Central memory CD8-positive, alpha-beta T cell (primary cell): ENCODE measurements at regions not wholly inside any gene's neighbourhood (a gene's known extent, or its start where the extent isn't known, plus 50 kb on each side); places are given as distances from the start of the nearest gene placed in this dataset.
A peak's percentile ranks its signal among the peaks of the same experiment; 100 is the strongest.

Source experiments
- ATAC-seq: fragments of 150-1000 bp; cut with Tn5 transposase; replicated peaks from 2 replicates; pipeline ENCODE4 v1.10.0; 2022; ENCODE audit warnings: mild to moderate bottlenecking, moderate FRiP score, moderate number of reproducible peaks; ENCODE audit not compliant: poor library complexity, severe bottlenecking; ENCODE audit errors: extremely low read depth
- DNase-seq, 2 donors: peaks; one replicate each; pipeline ENCODE4 v3.0.0; 2021; ENCODE audit warnings: low spot score in 2 of 2
- H3K27ac Mint-ChIP-seq: one replicate; pipeline ENCODE4 v1.8.0; 2022; ENCODE audit warnings: low read depth, mild to moderate bottlenecking, moderate library complexity, mixed read lengths
- H3K27me3 Mint-ChIP-seq: one replicate; pipeline ENCODE4 v1.8.0; 2022; ENCODE audit warnings: mixed read lengths
- H3K36me3 Mint-ChIP-seq: one replicate; pipeline ENCODE4 v1.8.0; 2022; ENCODE audit warnings: mild to moderate bottlenecking, moderate library complexity, mixed read lengths; ENCODE audit not compliant: insufficient read depth
- H3K4me1 Mint-ChIP-seq: one replicate; pipeline ENCODE4 v1.8.0; 2022; ENCODE audit warnings: mixed read lengths
- H3K4me3 Mint-ChIP-seq: one replicate; pipeline ENCODE4 v1.8.0; 2022; ENCODE audit warnings: mild to moderate bottlenecking, moderate library complexity, mixed read lengths
- H3K9me3 Mint-ChIP-seq: one replicate; pipeline ENCODE4 v1.8.0; 2022; ENCODE audit warnings: mixed read lengths

DNA sequence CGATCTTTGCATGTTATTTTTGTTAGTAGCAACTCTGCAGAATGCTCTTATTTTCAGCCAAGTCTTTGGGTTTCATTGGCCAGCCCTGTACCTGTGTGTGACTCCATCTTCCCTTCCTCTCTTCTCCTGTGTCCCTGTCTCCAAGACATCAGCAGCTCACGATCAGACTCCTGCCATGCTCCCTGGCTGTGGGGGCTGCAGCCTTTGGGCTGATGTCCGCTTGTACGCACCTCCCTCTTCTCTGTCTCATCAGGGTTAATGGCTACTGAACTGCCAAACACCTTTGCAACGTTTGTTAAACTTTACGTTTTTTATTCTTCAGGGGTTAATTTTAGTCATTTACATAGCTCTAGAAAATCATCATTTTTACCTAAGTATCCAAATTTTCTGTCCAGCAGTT, 103.5 kb upstream of the RET start:
- DNase-seq (peak in 1 of 2 donors; percentile 0), ATAC-seq (no peak)
- no peaks in the 10 kb centered on the region for H3K9me3 Mint-ChIP-seq
- no peak overlapping the region for H3K27ac Mint-ChIP-seq
- H3K36me3 Mint-ChIP-seq, result peaks cover 3% of the 10 kb centered on the region
- no peaks in the 10 kb centered on the region for H3K4me1 Mint-ChIP-seq
- no peak overlapping the region for H3K4me3 Mint-ChIP-seq
- peaks cover 15% of the 10 kb centered on the region for H3K27me3 Mint-ChIP-seq

DNA sequence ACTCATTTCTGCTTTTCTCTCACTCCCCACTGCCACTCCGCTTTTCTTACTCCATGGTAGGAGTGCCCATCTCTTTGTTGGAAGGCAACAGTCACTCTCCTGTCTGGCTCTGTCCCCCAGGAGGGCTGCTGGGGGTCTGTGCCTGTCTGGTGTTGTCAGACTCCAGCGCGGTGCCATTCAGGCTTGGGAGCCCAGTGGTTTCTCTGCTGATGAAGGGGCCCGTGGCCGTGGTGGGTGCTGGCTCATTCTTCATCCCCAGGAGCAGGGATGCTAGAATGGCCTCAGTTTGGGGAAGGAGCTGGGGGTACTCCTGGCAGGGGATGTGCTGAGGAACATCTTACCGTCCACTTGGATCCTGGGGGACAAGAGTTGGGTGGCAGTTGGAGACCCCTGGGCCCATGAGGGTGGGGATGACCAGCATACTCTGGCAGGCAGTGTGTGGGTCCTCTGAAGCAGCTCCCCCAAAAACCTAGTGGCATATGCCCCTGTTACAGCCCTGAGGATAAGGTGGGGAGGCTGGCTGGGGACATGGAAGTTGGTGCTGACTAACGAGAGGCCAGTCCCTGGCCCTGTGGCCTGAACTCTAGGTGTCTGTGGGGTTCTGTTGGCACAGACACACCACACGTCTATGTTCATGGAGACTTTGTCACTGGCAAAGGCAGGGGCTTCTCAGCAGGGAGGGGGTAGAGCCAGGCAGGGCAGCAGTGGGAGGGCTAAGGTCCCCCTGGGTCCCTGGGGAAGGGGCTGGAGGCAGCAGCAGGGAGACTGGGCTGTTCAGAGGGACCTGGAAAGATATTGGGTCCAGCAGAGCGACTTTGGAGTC, 102.8 kb upstream of the RET start:
- Mint-ChIP-seq H3K36me3 (peaks cover 3% of the 10 kb centered on the region), H3K4me1 (no peaks in the 10 kb centered on the region), H3K27me3 (peaks cover 15% of the 10 kb centered on the region), H3K9me3 (no peaks in the 10 kb centered on the region), H3K27ac (no peak overlapping the region), H3K4me3 (no peak overlapping the region)
- DNase-seq (no peak), ATAC-seq (no peak)

DNA sequence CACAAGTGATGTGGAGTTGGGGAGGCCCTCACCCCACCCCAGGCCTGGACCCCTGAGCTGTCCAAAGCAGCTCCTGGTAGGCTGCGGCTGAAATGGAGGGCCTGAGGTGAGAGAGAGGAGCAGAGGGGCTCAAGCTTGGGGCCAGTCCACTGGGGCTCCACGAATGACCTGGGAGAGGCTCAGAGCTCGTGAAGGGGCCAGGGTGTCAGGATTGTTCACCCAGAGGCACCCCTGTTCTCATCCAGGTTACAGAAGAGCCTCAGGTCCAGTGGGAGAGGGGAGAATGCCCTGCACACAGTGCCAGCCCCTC, 102.2 kb upstream of the RET start:
- ATAC-seq (no peak), DNase-seq (peak in 1 of 2 donors; percentile 8)
- Mint-ChIP-seq H3K36me3 (peaks cover 3% of the 10 kb centered on the region), H3K4me3 (no peak overlapping the region), H3K4me1 (no peaks in the 10 kb centered on the region), H3K9me3 (no peaks in the 10 kb centered on the region), H3K27ac (no peak overlapping the region), H3K27me3 (peaks cover 15% of the 10 kb centered on the region)

DNA sequence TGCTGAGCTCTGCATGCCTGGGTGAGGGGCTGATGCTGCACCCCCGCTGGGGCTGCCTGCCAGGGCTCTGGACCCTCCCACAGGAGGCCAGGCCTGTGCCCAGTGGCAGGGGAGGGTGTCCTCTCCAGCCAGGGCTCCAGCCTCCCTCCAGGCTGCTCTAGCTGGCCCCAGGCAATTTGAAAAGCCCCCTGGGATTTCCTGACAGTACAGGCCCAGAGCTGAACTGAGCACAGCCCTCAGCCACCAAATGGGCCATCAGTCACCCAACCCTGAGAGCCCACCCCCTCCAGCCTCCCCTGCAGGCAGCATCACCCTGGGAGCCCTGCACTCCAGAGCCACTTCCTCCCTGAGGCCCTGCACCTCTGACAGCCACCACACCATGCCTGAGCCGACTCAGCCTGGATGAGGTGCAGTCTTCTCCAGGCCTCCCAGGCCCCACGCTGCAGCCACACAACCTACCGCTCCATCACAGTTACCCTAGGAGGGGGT, 101.8 kb upstream of the RET start:
- Mint-ChIP-seq H3K4me1 (no peaks in the 10 kb centered on the region), H3K4me3 (no peak overlapping the region), H3K27ac (no peak overlapping the region), H3K36me3 (peaks cover 3% of the 10 kb centered on the region), H3K9me3 (no peaks in the 10 kb centered on the region), H3K27me3 (peaks cover 15% of the 10 kb centered on the region)
- ATAC-seq (no peak), DNase-seq (peak in 1 of 2 donors; percentile 4)

DNA sequence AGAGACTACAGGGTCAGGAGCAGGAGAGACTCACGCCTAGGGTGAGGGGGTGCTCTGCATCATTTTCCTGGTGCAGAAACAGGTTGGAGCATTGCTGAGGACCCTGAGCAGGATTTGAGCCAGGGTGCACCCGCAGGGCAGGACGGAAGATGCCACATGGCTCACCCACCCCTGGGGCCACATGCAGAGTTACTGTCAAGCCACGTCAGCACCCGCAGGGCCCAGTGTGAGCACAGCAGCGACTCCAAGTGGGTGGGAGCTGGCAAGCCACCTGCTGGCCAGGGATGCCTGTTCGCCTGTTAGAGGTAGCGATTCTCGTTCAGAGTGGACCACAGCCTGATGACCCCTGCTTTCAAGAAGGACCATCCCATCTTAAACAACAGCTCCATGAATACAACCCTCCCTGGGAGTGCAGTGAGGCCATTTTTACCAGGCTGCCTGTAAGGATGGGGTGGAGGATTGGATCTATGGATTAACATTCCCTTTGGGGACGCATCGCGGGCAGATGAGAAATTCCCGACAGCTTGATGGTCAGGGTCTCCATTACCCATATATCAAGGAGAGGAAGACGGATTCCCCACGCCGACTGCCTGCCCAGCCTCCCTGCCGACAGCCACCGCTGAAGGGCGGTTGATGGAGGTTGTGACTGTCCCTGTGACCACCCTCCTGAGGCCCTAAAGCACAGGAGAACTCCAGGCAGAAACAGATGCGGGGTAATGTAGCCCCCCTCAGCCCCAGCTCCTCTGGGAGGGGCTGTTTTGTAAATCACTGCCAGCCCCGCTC, 101.1 kb upstream of the RET start:
- no peaks in the 10 kb centered on the region for H3K4me1 Mint-ChIP-seq
- H3K9me3 Mint-ChIP-seq, result no peaks in the 10 kb centered on the region
- ATAC-seq (no peak), DNase-seq (no peak)
- H3K27me3 Mint-ChIP-seq, result peaks cover 12% of the 10 kb centered on the region
- no peak overlapping the region for H3K4me3 Mint-ChIP-seq
- H3K27ac Mint-ChIP-seq, result no peak overlapping the region
- H3K36me3 Mint-ChIP-seq, result peaks cover 2% of the 10 kb centered on the region

DNA sequence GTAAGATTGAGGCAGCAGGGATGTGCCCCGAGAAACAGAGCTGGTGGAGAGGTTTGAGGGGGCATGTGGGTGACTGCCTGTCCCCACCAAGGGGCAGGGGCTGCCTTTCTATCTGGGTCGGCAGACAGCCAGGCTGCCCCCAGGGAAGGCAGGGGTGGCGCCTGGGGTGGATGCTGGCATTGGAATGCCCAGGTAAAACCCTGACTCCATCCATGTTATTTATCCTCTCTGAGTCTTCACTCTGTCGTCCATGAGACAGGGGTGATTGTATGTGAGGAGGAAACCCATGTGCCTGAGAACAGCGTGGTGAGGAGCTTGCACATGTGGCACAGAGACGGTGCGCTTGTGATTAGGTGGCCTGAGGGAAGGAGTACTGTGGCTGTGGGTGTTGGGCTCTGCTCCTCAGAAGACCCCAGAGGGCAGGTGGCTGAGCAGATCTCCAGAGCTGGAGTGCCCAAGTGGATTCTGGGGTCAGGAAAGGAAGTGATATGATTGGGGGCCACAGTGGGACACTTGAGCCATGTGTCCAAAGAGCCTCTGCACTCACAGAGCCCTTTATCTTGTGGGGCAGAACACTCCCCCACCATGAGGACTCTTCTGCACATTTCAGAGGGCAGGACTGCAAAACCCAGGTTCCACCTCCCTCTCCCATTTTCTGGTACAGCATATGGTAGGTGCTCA, 100.4 kb upstream of the RET start:
- H3K27ac Mint-ChIP-seq, result no peak overlapping the region
- H3K4me1 Mint-ChIP-seq, result no peaks in the 10 kb centered on the region
- H3K36me3 Mint-ChIP-seq, result no peaks in the 10 kb centered on the region
- H3K27me3 Mint-ChIP-seq, result peaks cover 7% of the 10 kb centered on the region
- ATAC-seq (no peak), DNase-seq (no peak)
- H3K9me3 Mint-ChIP-seq, result no peaks in the 10 kb centered on the region
- H3K4me3 Mint-ChIP-seq, result no peak overlapping the region

DNA sequence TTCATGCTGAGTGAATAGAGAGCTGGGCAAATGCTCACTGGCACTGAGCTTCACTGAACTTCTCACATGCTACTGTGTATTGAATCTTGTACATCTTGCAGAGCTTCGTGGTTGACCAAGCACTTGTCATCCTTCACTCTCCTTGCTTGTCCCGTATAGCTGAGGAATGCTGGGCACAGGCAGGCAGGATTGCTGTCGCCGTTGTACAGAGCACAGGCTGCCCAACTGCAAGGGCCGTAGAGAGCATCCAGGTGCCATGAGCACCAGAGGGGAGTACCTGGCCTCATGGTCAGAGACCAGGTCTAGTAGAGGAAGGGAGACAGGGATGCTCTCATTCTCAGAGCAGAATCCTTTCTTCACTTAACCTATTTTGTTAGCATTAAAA, 99.8 kb upstream of the RET start:
- H3K4me1 Mint-ChIP-seq, result no peaks in the 10 kb centered on the region
- H3K36me3 Mint-ChIP-seq, result no peaks in the 10 kb centered on the region
- peaks cover 7% of the 10 kb centered on the region for H3K27me3 Mint-ChIP-seq
- ATAC-seq (no peak), DNase-seq (no peak)
- no peaks in the 10 kb centered on the region for H3K9me3 Mint-ChIP-seq
- no peak overlapping the region for H3K4me3 Mint-ChIP-seq
- H3K27ac Mint-ChIP-seq, result no peak overlapping the region

DNA sequence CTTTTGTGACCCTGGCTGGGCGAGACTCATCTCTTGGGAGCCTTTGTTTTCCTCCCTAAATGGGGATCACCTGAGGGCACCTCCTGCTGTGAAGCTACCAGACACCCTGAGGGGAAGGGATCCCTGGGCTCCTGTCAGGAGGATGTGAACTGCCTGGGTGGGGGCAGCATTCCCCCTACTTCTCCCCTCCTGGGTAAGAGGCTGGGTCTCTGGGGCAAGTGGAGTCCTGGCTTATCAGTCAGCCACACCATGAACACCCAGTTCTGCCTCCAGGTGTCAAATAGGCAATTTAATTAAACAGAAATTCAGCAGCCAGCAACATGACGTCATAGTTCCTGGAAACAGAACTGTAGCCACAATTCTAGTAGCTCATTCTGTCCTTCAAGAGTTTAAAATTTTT, 97.7 kb upstream of the RET start:
- Mint-ChIP-seq H3K9me3 (no peaks in the 10 kb centered on the region), H3K4me1 (no peaks in the 10 kb centered on the region), H3K27ac (no peak overlapping the region), H3K27me3 (peaks cover 1% of the 10 kb centered on the region), H3K4me3 (no peak overlapping the region), H3K36me3 (no peaks in the 10 kb centered on the region)
- ATAC-seq, result no peak
- no peak for DNase-seq

DNA sequence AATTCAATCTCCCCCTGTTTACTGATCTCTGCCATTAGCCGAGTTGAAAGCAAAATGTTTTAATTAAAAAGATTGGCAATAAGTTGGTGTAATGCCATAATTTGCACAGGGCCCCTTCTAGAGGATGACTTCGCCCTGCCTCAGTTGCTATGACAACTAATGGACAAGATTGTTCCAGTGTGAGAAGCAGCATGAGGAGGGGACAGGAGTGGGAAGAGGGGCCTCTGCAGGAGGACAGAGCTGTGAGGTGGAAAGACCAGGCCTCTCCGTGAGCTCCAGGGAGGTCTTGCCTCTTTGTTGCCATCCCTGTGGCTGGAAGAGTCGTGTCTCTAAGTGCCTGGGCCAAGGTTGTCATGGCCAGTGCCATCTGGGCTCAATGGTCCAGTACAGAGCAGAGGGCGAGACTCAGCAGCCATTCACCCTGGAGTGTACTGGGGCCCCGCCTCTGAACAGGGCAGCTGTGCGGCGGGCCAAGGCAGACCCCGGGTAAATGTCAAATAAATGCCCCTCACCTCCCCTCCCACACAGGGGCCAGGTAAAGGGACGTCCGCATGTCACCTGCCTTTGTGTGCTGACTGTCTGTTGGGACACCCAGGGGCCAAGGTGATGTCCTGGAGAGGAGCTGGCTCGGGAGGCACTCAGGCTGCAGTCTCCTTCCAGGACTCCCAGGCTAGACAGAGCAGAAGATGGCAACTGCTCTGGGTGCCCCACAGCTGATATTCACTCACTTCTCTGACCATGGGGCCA, 97.0 kb upstream of the RET start:
- peaks cover 2% of the 10 kb centered on the region for H3K27me3 Mint-ChIP-seq
- no peaks in the 10 kb centered on the region for H3K4me1 Mint-ChIP-seq
- ATAC-seq (no peak), DNase-seq (no peak)
- H3K36me3 Mint-ChIP-seq, result no peaks in the 10 kb centered on the region
- H3K27ac Mint-ChIP-seq, result no peak overlapping the region
- no peak overlapping the region for H3K4me3 Mint-ChIP-seq
- no peaks in the 10 kb centered on the region for H3K9me3 Mint-ChIP-seq

DNA sequence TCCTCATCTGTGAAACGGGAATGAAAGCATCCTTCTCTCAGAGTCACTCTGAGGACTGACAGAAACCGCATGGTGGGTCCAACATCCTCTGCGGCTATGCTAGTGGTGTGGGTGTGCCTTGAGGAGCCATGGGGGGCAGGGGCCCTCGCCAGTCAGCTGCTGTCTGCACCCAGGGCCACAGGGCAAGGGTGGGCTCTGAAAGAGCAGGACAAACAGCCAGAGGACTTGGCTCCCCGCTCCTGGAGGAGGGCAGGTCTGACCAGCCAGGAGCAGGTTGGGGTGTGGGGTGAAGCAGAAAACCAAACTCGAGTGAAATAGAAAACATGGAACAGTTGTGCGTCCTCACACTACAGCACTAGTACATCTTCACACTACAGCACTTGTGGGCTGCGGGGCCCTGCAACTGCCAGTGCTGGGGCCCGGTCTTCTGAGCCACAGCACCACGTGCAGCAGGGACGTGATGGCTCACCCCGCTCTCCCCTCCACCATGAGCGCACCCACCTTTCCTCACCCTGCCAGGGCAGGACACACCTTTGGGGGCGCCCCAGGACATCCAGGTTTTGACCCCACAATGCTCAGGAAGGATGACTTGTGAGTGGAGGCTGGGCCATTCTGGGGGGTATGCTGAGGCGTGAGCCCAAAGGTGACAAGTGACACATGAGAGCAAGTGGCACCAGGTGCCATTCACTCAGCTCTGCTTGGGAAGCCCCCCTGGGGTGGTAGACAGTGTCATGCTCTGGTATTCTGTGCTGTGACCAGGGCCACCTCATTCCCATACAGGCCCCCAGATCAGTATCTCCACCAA, 96.1 kb upstream of the RET start:
- Mint-ChIP-seq H3K27me3 (peaks cover 11% of the 10 kb centered on the region), H3K36me3 (no peaks in the 10 kb centered on the region), H3K9me3 (no peaks in the 10 kb centered on the region), H3K4me3 (no peak overlapping the region), H3K27ac (no peak overlapping the region), H3K4me1 (no peaks in the 10 kb centered on the region)
- DNase-seq, result no peak
- ATAC-seq, result no peak

DNA sequence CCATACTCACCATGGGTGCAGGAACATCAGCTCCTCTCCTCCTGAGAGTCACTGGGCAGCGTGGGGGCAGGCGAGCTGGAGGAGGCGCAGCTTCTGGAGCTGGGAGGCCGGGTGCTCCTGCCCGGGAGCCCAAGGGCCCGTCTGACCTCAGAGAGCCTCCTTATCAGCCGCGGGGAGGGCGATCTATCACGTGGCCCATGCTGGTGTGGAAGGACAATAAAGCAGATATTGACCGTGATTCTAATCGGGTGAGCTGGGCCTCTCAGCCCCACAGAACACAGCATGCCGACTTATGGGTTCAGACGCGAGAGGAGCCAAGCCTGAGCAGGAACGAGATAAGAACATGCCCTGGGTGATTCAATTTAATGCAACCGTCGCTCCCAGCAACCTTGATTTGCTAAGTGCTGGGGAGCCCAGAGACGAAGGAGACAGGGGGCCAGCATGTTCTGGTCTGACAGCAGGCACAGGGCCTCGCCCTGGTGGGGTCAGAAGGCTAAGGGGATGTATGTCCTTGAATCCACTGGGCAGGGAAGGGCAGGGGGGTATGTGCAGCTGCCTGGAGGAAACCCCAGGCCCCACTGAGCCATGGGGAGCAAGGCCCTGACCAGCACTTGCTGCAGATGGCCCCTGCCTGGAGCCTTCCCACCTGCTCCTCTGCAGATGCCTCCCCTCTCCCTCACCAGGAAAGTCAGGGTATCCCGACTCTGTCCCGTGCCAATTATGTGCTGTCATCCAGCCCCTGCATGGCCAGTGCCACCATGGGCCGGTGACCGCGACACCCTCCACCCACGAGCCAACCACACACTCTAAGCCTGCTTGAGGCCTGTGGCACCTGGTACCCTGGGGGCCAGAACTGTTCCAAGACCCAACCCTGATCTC, 95.3 kb upstream of the RET start:
- Mint-ChIP-seq H3K4me1 (no peaks in the 10 kb centered on the region), H3K36me3 (no peaks in the 10 kb centered on the region), H3K27ac (no peak overlapping the region), H3K9me3 (no peaks in the 10 kb centered on the region), H3K4me3 (no peak overlapping the region), H3K27me3 (peaks cover 18% of the 10 kb centered on the region)
- DNase-seq (peak in 1 of 2 donors; percentile 11), ATAC-seq (no peak)
